Activated T-cell treated with anti-CD3 and anti-CD28 coated beads, Interleukin-2, amount 50 U/mL, for 48 hours (primary cell): ENCODE measurements at regions not wholly inside any gene's neighbourhood (a gene's known extent, or its start where the extent isn't known, plus 50 kb on each side); places are given as distances from the start of the nearest gene placed in this dataset.
"Not testable (repeated sequence)": the region's sequence is repeated elsewhere in the genome, so short reads cannot be mapped to it uniquely, and the experiment has no call there.

Experiments used
- DNase-seq, 2 experiments: peaks; one replicate each; pipeline ENCODE4 v3.0.0-alpha.2; 2020

DNA sequence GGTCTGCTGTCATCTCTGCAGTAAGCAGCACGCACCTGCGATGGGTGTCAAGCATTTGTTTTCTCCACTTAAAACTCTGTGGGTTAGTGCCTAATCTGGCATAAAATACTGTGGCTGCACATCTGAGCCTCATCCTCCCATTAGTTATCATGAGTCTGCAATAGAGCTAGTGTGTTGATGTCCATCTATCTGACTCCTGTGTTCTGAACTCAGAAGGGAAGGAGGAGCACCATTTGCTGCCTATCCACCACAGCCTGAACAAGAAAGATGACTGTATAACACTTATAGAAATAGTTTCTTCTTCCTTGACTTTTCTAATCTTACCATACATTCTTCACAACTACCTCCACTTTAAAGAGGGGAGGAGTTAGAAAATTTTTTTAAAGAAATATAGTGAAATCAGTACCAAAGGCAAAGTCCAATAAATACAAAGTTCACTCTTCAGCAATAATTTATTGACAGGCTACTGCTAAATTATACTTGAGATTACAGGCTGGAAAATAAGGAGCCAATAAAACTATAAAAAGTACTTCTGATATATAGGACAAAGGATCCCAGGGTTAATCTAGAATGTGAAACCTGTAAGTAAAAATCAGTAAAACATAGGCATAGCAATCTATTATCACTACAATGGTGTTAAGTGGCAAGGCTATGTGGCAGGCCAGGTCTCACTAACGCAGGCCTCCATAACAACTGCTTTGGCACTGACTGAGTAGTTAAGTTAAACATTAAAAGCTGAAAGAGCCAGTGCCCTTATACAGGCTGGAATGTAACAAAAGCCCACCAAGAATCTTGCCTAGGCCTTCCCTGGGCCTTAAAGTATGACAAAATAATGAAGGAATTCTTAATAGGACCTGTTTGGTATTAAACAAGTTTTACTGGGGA is 70.2 kb downstream of the LGALS9C start:
- DNase-seq, result not testable (repeated sequence)

DNA sequence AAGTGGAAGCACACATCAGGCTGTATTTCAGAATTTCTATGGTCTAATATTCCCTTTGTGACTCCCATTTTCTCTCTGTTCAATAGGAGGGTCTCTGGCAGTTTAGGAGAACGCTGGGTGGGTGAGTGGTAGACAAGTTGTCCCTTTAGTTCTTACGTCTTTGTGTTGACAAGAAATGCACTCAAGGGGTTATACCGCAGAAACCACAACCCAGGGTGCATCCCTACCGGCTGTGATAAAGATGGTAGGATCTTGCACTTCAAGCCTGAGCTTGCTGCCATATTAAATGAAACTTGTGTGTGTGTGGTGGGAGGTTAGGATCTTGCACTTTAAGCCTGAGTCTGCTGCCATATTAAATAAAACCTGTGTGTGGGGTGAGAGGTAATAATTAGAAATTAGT is 80.5 kb downstream of the LGALS9C start:
- not testable (repeated sequence) for DNase-seq

DNA sequence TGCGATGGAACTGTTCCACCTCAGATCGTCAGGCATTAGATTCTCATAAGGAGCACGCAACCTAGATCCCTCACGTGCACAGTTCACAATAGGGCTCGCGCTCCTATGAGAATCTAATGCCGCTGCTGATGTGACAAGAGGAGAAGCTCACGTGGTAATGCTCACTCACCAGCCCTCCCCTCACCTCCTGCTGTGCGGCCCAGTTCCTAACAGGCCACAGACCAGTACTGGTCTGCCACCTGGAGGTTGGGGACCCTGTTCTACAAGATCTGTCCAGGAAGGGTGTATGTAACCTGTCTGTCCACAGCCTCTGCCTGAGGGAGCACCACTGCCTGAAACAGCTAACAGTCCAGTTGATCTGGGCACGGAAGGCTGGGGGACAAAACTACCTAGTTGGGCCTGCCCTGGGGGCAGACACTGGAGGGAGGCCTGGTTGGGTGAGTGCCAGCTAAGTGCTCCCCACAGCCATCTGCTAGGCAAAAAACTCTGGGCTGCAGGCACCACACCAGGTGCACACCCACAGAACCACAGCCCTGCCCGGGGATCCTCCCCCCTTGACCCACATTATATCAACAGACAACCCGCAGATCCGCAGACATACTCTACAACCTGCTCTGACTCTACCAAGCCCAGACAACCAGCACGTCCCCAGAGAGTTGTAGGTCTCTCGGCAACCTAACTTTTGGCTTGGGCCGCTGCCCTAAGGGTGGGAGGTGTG is 80.7 kb downstream of the TBC1D28 start:
- DNase-seq, result peak; percentile 25 to 31

DNA sequence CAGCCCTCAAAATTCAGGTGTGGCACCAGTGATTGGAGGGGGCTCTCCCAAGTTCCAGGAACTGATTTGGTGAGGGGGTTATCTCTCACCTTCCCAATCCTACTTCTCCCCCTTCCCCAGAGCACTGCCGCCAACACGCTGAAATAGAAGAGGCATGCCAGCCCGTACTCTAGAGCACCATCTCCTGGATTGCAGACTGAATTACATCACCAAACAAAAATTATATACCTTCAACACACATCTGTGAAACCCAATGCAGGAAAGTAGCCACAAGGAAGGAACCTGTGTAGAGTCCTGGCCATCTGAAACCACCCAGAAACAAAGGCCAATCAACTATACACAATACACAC is 80.1 kb downstream of the TBC1D28 start:
- DNase-seq, result peak; percentile 35 to 51

DNA sequence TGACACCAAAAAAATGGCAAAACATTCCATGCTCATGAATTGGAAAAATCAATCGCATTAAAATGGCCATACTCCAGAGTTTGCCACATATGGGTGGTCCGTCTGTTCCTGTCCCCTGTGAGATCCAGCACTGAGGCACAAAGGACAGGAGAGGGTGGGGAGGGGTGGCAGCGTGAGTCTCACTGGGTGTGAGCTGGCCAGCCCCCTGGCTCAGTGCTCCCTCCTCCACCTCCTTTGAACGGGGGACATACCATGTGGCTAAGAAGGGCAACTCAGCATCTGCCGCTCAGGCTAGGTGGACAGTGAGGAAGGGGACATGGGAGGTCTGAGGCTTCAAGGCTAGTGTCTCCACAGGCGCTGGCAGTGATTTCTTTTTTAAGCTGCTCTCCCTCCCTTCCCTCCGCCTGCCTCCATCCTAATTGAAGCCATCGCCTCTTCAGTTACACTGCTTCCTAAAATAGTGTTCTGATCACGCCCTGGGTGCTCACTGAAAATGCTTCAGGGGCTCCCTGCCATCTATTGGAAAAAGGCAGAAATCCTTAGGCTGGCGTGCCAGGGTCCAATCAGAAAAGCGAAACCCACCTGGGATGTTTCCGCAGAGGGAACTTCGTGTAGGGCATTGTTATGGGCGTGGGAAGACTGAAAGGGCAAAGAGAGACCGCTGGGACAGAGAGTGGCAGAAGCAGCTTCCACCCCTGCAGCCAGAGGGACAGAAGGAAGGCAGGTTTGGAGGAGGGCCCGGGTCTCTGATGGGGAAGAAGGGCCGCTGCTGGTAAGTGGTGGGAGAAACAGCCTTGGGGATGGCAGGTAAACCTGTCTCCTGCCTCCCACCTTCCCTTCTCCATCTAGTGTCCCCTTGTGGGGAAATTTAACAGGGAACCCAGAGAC is 75.8 kb downstream of the TBC1D28 start:
- not testable (repeated sequence) for DNase-seq

DNA sequence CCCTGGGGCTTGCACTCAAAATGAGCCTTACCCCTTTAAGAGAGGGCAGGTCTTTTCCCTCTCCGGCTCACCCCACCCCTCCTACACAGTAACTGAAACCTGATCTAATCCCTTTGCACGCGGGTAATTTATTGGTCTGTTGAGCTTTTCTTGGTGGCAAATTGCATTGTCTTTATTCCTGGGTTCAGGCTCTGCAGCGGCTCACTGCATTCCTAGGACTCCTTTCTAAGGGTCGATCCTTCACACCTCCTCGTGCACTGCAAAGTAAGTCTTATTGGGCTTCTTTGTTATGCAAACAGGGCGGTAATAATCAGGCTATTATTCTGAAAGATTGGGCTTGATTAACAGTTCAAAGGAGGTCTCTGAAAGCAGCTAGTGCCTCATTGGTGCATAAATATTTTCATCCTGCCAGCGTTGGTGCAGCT is 74.7 kb downstream of the TBC1D28 start:
- DNase-seq, result not testable (repeated sequence)

DNA sequence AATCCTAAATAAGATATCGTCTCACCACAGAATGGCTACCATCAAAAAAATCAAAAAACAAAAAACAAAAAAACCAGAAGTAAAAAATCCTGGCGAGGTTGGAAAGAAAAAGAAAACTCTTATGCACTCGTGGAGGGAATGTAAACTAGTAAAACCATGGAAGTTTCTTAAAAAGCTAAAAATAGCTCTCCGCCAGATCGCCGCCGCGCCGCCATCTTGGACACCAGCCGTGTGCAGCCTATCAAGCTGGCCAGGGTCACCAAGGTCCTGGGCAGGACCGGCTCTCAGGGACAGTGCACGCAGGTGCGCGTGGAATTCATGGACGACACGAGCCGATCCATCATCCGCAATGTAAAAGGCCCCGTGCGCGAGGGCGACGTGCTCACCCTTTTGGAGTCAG is 71.7 kb downstream of the TBC1D28 start:
- not testable (repeated sequence) for DNase-seq

DNA sequence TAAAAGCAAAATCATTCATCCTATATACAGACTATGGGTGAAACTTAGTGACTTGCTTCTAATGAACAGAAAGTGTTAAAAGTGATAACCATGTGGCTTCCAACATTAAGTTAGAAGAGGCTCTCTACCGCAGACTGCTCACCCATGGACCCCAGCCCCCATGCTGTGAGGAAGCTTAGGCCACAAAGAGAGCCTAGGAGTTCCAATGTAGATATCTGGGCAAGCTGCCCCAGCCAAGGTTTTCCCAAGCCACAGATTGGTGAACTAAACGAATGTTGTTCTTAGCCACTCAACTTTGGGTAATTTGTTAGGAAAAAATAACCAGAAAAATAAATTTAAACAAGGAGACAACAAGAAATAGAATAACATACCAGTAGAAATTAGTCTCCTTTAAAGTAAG is 70.1 kb downstream of the TBC1D28 start:
- not testable (repeated sequence) for DNase-seq
